HG03103 (cell line): ENCODE measurements at regions not wholly inside any gene's neighbourhood (a gene's known extent, or its start where the extent isn't known, plus 50 kb on each side); places are given as distances from the start of the nearest gene placed in this dataset.

ENCODE experiments used
- ATAC-seq: cut with Tn5 transposase; IDR thresholded peaks from one replicate; pipeline ENCODE4 v1.9.1; 2021; ENCODE audit warnings: low read depth; ENCODE audit not compliant: unreplicated experiment

DNA sequence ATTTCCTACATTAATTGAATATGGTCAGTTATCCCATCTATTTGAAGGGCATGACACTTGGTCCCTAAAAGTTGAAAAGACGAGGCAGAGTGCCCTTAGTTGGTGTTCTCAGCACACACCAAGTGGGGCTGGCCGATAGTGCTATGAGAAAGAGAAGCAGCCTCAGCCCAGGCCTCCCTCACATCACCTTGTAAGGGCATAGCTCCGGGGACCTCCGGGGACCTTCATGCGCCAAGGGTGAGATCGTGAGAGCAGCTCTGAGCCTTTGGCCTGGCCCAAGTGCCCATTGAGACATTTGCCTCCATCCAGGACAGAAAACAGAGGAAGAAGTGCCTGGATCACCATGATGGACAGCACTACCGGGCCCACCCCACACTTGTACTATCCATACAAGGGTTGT is 244.3 kb upstream of the COPS8 start:
- ATAC-seq, result no peak

DNA sequence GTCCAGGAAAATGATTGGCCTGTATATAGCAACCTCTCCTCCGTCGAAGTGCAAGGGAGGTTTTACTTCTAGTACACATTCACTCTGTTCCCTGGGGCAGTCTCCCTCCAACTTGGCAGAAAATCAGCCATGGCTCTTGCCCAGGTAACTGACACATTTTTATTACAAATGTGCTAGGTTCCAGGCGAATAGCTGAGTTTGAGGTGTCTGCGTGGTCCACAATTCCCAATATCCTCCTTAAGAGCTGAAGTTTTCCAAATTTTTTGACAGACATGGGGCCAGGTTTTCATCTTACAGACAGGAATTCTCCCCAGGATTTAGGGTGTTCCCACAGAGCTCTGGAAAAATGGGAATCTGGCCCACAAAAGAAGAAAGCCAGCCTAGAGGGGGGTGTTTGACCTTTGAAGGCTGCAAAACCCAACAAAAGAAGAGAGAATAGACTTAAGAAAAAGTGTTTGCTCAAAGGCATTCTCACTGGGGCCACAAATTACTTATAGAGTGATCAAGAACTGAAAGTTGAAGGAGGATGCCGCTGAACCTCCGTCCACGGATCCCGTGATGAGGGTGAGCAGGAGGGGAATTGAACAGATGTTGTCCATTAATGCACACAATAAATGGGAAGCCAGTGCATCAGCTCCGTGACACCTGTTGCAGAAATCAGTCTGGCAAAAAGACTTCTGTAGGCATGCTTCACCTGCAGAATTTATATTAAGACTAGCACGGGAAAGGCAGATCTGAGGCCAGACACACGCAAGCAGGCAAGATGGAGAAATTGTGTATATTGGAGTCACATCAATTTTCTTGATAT is 242.3 kb upstream of the COPS8 start:
- ATAC-seq, result no peak

- ATAC-seq, result no peak
Observed at GRCh38 chr2:236844711-236845110, 241.0 kb upstream of the COPS8 start.

DNA sequence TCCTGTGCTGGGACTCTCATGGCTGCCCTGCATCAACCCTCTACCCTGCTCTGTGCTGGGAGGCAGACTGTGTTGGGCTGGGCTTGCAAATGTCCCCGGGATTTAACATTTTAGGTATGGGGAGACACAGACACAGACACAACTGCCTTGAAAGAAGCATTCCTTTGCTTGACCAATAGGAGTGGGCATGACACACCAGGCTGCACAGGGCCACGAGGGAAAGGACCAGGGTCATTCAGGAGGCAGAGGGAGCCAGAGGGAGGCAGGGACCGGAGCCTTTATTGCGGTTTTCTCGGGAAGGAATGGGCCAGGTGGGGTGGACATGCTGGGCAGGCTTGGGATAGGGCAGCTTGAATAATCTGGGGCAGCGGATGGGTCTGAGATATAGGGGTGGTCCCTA is 238.7 kb upstream of the COPS8 start:
- no peak for ATAC-seq

DNA sequence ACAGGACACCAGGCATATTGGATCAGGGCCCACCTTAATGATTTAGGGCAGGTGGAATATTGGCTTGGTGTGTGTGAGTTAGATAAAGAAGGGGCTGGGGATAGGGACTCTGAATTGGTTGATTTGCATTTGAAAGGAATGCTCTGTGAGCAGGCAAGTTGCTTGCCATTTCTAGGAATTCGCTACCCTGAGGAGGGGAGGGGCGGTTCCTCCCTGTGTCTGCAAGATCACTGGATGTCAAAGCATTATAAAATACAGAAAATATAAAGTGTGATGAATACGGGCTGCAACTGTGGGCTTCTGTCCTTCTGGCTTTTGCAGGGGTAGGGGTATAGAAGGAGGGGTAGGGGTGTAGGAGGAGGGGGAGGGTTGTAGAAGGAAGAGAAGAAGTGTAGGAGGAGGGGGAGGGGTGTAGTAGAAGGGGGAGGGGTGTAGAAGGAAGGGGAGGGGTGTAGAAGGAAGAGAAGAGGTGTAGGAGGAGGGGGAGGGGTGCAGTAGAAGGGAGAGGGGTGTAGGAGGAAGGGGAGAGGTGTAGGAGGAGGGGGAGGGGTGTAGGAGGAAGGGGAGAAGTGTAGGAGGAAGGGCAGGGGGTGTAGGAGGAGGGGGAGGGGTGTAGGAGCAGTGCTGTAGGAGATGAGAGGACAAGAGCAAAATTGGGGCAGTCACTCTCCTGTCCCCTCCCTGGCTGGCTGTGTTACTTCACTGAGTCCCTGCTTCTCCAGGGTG is 238.0 kb upstream of the COPS8 start:
- no peak for ATAC-seq

DNA sequence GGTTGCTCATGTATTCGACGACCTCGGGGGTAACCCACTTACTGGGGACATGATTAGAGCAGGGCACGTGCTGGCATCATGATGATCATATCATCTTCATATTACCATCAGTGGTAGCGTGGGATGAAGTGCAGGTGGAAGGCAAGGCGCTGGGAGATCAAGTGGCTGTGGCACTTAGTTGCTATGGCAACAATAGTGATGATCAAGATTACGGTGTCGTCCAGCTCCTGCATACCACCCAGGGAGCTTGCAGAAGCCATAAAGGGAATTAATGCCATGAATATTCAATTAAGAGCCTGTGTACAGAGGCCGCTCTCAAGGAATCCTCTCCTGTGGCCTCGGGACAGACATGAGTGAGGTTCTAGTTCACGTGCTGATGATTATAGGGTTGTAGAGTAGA is 237.2 kb upstream of the COPS8 start:
- no peak for ATAC-seq

- ATAC-seq, result no peak
Observed at GRCh38 chr2:236849508-236849907, 236.2 kb upstream of the COPS8 start.

- ATAC-seq, result no peak
Observed at GRCh38 chr2:236849940-236850339, 235.7 kb upstream of the COPS8 start.

DNA sequence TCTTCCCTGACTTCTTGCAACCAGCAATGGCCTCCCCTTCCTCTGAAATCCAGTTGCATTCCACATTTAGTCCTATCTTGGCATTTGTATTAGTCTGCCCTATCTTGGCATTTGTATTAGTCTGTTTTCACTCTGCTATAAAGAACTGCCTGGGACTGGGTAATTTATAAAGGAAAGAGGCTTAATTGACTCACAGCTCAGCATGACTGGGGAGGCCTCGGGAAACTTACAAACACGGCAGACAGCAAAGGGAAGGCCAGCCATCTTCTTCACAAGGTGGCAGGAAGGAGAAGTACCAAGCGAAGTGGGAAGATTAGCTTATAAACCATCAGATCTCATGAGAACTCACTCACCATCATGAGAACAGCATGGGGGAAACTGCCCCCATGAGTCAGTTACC is 234.5 kb upstream of the COPS8 start:
- no peak for ATAC-seq

DNA sequence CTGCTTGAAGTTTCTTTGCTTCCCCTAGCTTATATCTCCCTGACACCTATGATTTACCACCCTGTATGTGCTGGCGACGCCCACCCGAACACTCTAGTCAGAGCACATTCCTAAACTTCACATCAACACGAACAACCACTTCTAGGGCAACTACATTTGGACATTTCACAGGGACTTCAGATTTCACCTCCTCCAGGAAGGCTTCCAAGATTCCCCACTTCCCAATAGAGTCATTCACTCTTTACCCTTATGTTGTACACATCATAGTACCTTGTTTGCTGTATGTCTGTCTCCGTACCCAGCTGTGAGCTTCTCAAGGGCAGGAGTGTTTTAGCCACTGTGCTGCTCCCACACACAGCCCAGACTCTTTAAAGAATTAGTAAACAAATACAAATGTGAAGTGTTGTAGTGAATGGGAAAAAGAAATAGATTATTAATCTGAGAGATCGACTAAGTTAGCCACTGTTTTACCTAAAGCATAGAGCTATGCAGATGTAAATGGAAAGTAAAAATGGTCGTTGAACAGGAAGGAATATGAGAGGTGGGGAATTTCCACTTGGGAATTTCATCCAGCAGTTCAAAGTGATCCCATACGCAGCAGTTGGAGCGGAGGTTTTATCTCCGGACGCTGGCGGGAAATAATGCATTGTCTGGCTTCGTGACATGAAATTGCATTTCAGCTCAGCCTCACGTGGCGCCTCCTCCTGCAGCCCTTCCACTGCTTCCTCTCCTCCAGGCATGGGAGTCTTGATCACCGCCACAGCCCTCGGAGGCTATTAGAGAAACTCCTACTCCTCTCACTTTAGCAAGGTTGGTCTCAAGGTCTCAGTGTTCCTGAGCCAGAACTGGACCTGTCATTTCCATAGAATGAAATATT is 233.4 kb upstream of the COPS8 start:
- ATAC-seq, result no peak

DNA sequence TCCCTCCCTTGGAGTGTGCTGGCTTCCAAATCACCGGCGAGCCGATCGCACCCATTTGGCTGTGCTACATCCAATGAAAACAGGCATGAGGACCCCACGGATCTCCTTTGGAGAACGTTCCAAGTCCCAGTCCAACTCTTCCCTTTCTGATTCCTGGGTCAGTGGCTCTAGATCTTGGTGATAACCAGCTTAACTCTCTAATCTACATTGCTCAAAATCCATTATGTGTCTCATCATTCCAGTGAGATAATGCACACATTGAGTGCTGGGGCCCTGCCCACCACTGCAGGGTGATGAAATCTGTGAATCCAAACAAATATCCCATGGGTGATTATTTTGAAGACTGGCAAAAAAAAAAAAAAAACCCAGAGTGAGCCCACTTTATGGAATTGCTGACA is 232.7 kb upstream of the COPS8 start:
- no peak for ATAC-seq

GRCh38 chr2:236853585-236854051 is 232.1 kb upstream of the COPS8 start:
- no peak for ATAC-seq

DNA sequence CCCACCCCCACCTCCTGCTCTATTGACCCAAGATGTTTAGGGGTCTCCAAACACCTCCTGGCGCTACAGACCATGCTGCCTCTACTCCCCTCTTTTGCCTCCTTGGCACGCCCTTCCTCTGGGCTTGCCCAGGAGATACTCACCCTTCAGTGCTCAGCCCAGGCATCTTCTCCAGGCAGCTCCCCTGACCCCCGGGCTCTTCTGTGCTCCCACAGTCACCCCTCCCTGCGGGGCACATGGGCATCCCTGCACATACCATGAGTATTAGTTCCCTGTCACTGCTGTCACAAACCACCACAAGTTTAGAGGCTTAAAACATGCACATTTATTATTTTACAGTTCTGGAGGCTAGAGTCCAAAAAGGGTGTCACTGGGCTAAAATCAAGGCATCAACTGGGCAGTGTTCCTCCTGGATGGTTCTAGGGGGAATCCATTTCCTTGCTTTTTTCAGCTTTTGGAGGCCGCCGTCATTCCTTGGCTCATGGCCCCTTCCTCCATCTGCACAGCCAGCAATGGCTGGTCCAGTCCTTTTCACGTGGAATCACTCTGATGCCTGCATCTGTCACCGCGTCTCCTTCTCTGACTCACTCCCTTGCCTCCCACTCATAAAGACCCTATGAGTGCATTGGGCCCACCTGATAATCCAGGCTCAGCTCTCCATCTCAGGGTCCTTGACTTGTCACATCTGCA is 230.4 kb upstream of the COPS8 start:
- no peak for ATAC-seq

- ATAC-seq, result no peak
Observed at GRCh38 chr2:236855866-236856847, 229.5 kb upstream of the COPS8 start.

- no peak for ATAC-seq
Observed at GRCh38 chr2:236856848-236857235, 228.8 kb upstream of the COPS8 start.

DNA sequence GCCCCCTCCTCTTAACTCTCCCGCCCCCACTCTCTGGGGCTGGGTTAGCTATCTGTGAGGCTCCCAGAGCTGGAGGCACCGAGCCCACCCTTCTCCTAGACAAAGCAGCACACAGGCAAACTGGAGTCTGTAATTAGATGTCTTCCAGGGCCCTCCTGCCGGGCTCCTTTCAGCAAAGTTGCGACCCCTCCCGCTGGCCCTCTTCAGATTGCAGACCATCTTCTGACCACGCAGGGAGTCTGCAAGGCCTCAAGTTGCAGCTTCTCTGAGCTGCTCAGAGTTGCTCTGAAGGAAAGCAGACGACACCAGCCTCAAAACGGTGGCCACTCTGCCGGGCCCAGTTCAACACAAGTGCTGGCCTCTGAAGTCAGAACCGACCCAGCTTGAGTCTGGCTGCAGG is 228.4 kb upstream of the COPS8 start:
- ATAC-seq, result no peak

- ATAC-seq, result no peak
Observed at GRCh38 chr2:236857781-236858180, 227.9 kb upstream of the COPS8 start.

- no peak for ATAC-seq
Observed at GRCh38 chr2:236858661-236859060, 227.0 kb upstream of the COPS8 start.

GRCh38 chr2:236859908-236860307 is 225.8 kb upstream of the COPS8 start:
- ATAC-seq, result no peak
